ENCODE measurements at regions not wholly inside any gene's neighbourhood (a gene's known extent, or its start where the extent isn't known, plus 50 kb on each side); places are given as distances from the start of the nearest gene placed in this dataset.

DNA sequence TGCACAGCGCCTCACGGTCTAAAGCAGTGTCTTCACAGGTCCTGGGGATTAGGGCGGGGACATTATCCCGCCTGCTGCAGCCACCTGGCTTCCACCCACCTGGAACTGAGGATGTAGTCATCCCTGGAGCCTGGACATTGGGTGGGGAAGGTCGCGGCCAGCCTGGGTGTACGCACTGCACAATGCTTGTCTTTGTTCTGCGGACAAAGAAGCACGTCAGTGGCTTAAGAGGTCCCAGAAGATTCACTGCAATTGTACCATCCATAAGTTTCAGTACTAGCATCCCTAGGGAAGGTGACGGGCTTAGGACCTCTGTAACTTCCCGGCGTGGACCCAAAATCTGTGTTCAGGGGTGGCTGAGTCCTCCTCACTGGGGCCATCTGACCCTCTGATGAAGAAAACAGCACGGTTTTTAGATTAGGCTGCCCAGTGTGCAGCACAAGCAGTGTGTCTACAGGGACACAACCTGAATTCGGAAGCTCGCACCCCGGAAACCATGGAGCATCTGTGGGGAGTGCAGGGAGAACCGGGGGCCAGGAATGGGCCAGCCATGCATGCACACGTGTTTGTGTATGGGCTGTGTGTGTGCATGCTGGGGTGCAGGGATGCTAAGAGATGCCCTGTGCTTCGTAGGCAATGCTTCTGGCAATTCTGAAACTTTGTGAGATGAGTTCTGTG, 342.6 kb upstream of the B3GAT1 start:
- TF ChIP-seq, protein P1, sequence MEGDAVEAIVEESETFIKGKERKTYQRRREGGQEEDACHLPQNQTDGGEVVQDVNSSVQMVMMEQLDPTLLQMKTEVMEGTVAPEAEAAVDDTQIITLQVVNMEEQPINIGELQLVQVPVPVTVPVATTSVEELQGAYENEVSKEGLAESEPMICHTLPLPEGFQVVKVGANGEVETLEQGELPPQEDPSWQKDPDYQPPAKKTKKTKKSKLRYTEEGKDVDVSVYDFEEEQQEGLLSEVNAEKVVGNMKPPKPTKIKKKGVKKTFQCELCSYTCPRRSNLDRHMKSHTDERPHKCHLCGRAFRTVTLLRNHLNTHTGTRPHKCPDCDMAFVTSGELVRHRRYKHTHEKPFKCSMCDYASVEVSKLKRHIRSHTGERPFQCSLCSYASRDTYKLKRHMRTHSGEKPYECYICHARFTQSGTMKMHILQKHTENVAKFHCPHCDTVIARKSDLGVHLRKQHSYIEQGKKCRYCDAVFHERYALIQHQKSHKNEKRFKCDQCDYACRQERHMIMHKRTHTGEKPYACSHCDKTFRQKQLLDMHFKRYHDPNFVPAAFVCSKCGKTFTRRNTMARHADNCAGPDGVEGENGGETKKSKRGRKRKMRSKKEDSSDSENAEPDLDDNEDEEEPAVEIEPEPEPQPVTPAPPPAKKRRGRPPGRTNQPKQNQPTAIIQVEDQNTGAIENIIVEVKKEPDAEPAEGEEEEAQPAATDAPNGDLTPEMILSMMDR (IDR thresholded peaks at IDR 0.05; ENCODE audit: low read depth, low read length): no peak
- TF ChIP-seq EZH2phosphoT487 (IDR thresholded peaks at IDR 0.05; ENCODE audit: low read depth): no peak
